PC-9 (cell line): ENCODE measurements at regions not wholly inside any gene's neighbourhood (a gene's known extent, or its start where the extent isn't known, plus 50 kb on each side); places are given as distances from the start of the nearest gene placed in this dataset.

ENCODE experiments used
- CTCF ChIP-seq: fragments of 200-600 bp; sonication (generic); conservative IDR thresholded peaks from 2 replicates; pipeline ENCODE4 v1.6.1; 2017; ENCODE audit warnings: mixed run types, antibody characterized with exemption, mild to moderate bottlenecking, moderate library complexity
- EZH2 ChIP-seq: fragments of 200-600 bp; sonication (generic); IDR thresholded peaks from 2 replicates; pipeline ENCODE4 v1.8.0; 2017; ENCODE audit warnings: antibody characterized with exemption, low read depth

- TF ChIP-seq CTCF (no peak), EZH2 (no peak)
Observed at GRCh38 chr12:41701943-41702601, 442.6 kb downstream of the GXYLT1 start.
